Upper lobe of left lung (tissue), 6 donors: ENCODE measurements at regions not wholly inside any gene's neighbourhood (a gene's known extent, or its start where the extent isn't known, plus 50 kb on each side); places are given as distances from the start of the nearest gene placed in this dataset.

Source experiments
- ATAC-seq, 2 donors: fragments of 200-7000 bp; cut with Tn5 transposase; one replicate each; pipeline ENCODE4 v1.9.1; 2022; ENCODE audit warnings: mild to moderate bottlenecking in 2 of 2, moderate library complexity in 2 of 2; ENCODE audit not compliant: low FRiP score in 2 of 2
- DNase-seq, 2 donors: peaks; one replicate each; pipeline ENCODE4 v3.0.0-alpha.2; 2019 to 2020
- H3K27ac ChIP-seq, 4 donors: fragments of 200-600 bp; sonication (generic); one replicate each; pipeline ENCODE4 v1.5.1; 2016 to 2019
- H3K27me3 ChIP-seq, 4 donors: fragments of 200-600 bp; sonication (generic); one replicate each; pipeline ENCODE4 v1.5.1; 2017 to 2019
- H3K36me3 ChIP-seq, 4 donors: fragments of 200-600 bp; sonication (generic); one replicate each; pipeline ENCODE4 v1.5.1; 2016 to 2019
- H3K4me1 ChIP-seq, 4 donors: fragments of 200-600 bp; sonication (generic); one replicate each; pipeline ENCODE4 v1.5.1; 2018 to 2019
- H3K4me3 ChIP-seq, 4 donors: fragments of 200-600 bp; sonication (generic); one replicate each; pipeline ENCODE4 v1.5.1; 2017 to 2019; ENCODE audit warnings: mild to moderate bottlenecking in 2 of 4, moderate library complexity in 1 of 4
- H3K9me3 ChIP-seq, 4 donors: fragments of 200-600 bp; sonication (generic); one replicate each; pipeline ENCODE4 v1.5.1; 2018 to 2019
- CTCF ChIP-seq, 6 experiments: fragments of 450-650 bp in 4 of 6; fragments of 200-600 bp in 2 of 6; sonication (generic) in 2 of 6; IDR thresholded peaks; one replicate each; pipeline ENCODE4 v1.5.1; 2016 to 2019; ENCODE audit warnings: antibody characterized with exemption in 6 of 6
- EP300 ChIP-seq, 4 donors: sonication (generic); formaldehyde crosslinking; IDR thresholded peaks; one replicate each; pipeline ENCODE4 v1.5.1; 2017; ENCODE audit warnings: antibody characterized with exemption in 4 of 4, control low read depth in 2 of 4
- POLR2A ChIP-seq, 4 donors: fragments of 450-650 bp; IDR thresholded peaks; one replicate each; pipeline ENCODE4 v1.5.1; 2016 to 2017; ENCODE audit warnings: antibody characterized with exemption in 4 of 4, mild to moderate bottlenecking in 2 of 4
- POLR2AphosphoS5 ChIP-seq, 2 donors: sonication (generic); formaldehyde crosslinking; IDR thresholded peaks; one replicate each; pipeline ENCODE4 v1.5.1; 2017; ENCODE audit warnings: antibody characterized with exemption in 2 of 2
- WGBS, 2 donors: methylation state at CpG; one replicate each; pipeline ENCODE4 v1.1.5; 2017 to 2018; 5-methylcytosine and 5-hydroxymethylcytosine counted together
- donor health status: DM: no; HTN: no; CAD: no; lungs with moderate emphysema.
- donor health status: DM: no; HTN: yes; CAD: no; lungs with severe emphysema.

GRCh38 chr5:118678746-118679145 is 309.6 kb downstream of the DTWD2 start:
- Histone ChIP-seq H3K36me3 (no peaks in the 10 kb centered on the region), H3K4me3 (no peak overlapping the region), H3K9me3 (peaks cover 0 to 4% (median 0%) of the 10 kb centered on the region in 4 donors), H3K27me3 (no peaks in the 10 kb centered on the region), H3K27ac (no peak overlapping the region), H3K4me1 (no peaks in the 10 kb centered on the region)
- ATAC-seq (no peak), DNase-seq (no peak)
- no peak for TF ChIP-seq EP300 (IDR thresholded peaks at IDR 0.05)
- TF ChIP-seq POLR2A (IDR thresholded peaks at IDR 0.05): no peak
- no peak for TF ChIP-seq POLR2AphosphoS5 (IDR thresholded peaks at IDR 0.05)
- TF ChIP-seq CTCF (IDR thresholded peaks at IDR 0.05): no peak
- 48 to 57% methylated on average over 3 of the region's 3 CpGs for WGBS, 2 donors

- Histone ChIP-seq H3K9me3 (peaks cover 0 to 6% (median 0%) of the 10 kb centered on the region in 4 donors), H3K4me3 (no peak overlapping the region), H3K27me3 (no peaks in the 10 kb centered on the region), H3K27ac (no peak overlapping the region), H3K36me3 (no peaks in the 10 kb centered on the region), H3K4me1 (no peaks in the 10 kb centered on the region)
- WGBS, 2 donors: 58 to 62% methylated on average over 1 of the region's 1 CpG
- ATAC-seq (no peak), DNase-seq (no peak)
- TF ChIP-seq POLR2A (IDR thresholded peaks at IDR 0.05): no peak
- TF ChIP-seq POLR2AphosphoS5 (IDR thresholded peaks at IDR 0.05): no peak
- TF ChIP-seq EP300 (IDR thresholded peaks at IDR 0.05): no peak
- TF ChIP-seq CTCF (IDR thresholded peaks at IDR 0.05): no peak
Observed at GRCh38 chr5:118675247-118675646, 313.1 kb downstream of the DTWD2 start.

- no peak overlapping the region for H3K27ac ChIP-seq
- no peak for ATAC-seq
- H3K27me3 ChIP-seq: no peaks in the 10 kb centered on the region
- peaks cover 0 to 7% (median 2%) of the 10 kb centered on the region in 4 donors for H3K4me1 ChIP-seq
- no peak overlapping the region for H3K4me3 ChIP-seq
- H3K9me3 ChIP-seq: peaks cover 6 to 23% (median 15%) of the 10 kb centered on the region in 4 donors
- DNase-seq: no peak
- TF ChIP-seq CTCF (IDR thresholded peaks at IDR 0.05) (no peak), POLR2A (IDR thresholded peaks at IDR 0.05) (no peak), EP300 (IDR thresholded peaks at IDR 0.05) (no peak), POLR2AphosphoS5 (IDR thresholded peaks at IDR 0.05) (no peak)
- no peaks in the 10 kb centered on the region for H3K36me3 ChIP-seq
- 93 to 100% methylated on average over 1 of the region's 1 CpG for WGBS, 2 donors
Observed at GRCh38 chr5:118657576-118657975, 330.8 kb downstream of the DTWD2 start.

GRCh38 chr5:118653872-118654271 is 334.5 kb downstream of the DTWD2 start:
- peaks cover 0 to 7% (median 2%) of the 10 kb centered on the region in 4 donors for H3K4me1 ChIP-seq
- H3K27ac ChIP-seq: no peak overlapping the region
- H3K9me3 ChIP-seq: peaks cover 6 to 23% (median 13%) of the 10 kb centered on the region in 4 donors
- no peak for TF ChIP-seq CTCF (IDR thresholded peaks at IDR 0.05)
- no peak for TF ChIP-seq POLR2A (IDR thresholded peaks at IDR 0.05)
- no peak for TF ChIP-seq POLR2AphosphoS5 (IDR thresholded peaks at IDR 0.05)
- no peak for TF ChIP-seq EP300 (IDR thresholded peaks at IDR 0.05)
- no peaks in the 10 kb centered on the region for H3K27me3 ChIP-seq
- DNase-seq (no peak), ATAC-seq (no peak)
- no peak overlapping the region for H3K4me3 ChIP-seq
- WGBS, 2 donors: 59% methylated on average over 1 of the region's 1 CpG
- no peaks in the 10 kb centered on the region for H3K36me3 ChIP-seq

- TF ChIP-seq POLR2AphosphoS5 (IDR thresholded peaks at IDR 0.05) (no peak), EP300 (IDR thresholded peaks at IDR 0.05) (no peak), POLR2A (IDR thresholded peaks at IDR 0.05) (no peak), CTCF (IDR thresholded peaks at IDR 0.05) (no peak)
- ATAC-seq: no peak
- H3K27ac ChIP-seq: no peak overlapping the region
Observed at GRCh38 chr5:118653183-118653582, 335.2 kb downstream of the DTWD2 start.

More at GRCh38 chr5:118653183-118653582, 335.2 kb downstream of the DTWD2 start:
- H3K9me3 ChIP-seq: peaks cover 6 to 16% (median 11%) of the 10 kb centered on the region in 4 donors
- 61 to 89% methylated on average over 1 of the region's 1 CpG for WGBS, 2 donors
- no peak for DNase-seq
- H3K4me1 ChIP-seq: peaks cover 0 to 7% (median 2%) of the 10 kb centered on the region in 4 donors
- no peaks in the 10 kb centered on the region for H3K27me3 ChIP-seq
- no peak overlapping the region for H3K4me3 ChIP-seq
- H3K36me3 ChIP-seq: no peaks in the 10 kb centered on the region
